Lower leg skin (tissue), 4 donors: ENCODE measurements at regions not wholly inside any gene's neighbourhood (a gene's known extent, or its start where the extent isn't known, plus 50 kb on each side); places are given as distances from the start of the nearest gene placed in this dataset.

Experiments used
- DNase-seq, 2 donors: peaks; one replicate each; pipeline ENCODE4 v3.0.0-alpha.2; 2019; ENCODE audit warnings: low spot score in 2 of 2
- H3K4me3 ChIP-seq: fragments of 200-600 bp; sonication (generic); 2 replicates; pipeline ENCODE4 v1.5.1; 2017; ENCODE audit warnings: mild to moderate bottlenecking, low read depth; ENCODE audit not compliant: poor library complexity, severe bottlenecking
- POLR2A ChIP-seq, 2 donors: fragments of 450-650 bp; IDR thresholded peaks; one replicate each; pipeline ENCODE4 v1.6.1; 2016 to 2017; ENCODE audit warnings: antibody characterized with exemption in 2 of 2, mild to moderate bottlenecking in 1 of 2, moderate library complexity in 1 of 2
- WGBS, 2 donors: methylation state at CpG; one replicate each; pipeline ENCODE4 v1.1.5; 2018; 5-methylcytosine and 5-hydroxymethylcytosine counted together
- intact Hi-C: fragments of 100-400 bp; cut with DNase I; formaldehyde crosslinking; loops from one replicate; pipeline ENCODE4 v1.15.0; 2023; ENCODE audit warnings: low total_unique reads
- TF ChIP-seq, protein P1 (sequence below), 3 donors: fragments of 450-650 bp; IDR thresholded peaks; one replicate each; pipeline ENCODE4 v1.5.1; 2016; ENCODE audit warnings: antibody characterized with exemption in 3 of 3, mild to moderate bottlenecking in 3 of 3, moderate library complexity in 2 of 3

DNA sequence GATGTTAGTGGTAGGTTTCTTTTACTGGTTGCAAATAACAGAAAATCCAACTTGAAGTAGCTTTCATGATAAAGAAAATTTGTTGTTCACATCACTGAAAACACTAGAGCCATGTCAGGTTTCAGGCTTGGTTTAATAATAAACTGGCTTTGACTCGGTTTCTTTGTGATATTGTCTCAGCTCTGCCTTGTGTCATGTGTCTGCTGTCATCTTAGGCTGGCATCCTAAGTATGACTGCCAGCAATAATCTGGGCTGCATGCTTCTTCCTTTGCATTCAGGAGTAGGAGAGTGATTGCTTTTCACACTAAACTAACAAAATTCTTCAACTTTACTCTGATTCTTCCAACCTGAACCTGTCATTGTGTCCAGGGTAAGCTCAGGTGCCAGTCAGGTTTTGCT, 474.0 kb upstream of the B3GALT2 start:
- WGBS, 2 donors: 60 to 71% methylated on average over 1 of the region's 1 CpG
- TF ChIP-seq POLR2A (IDR thresholded peaks at IDR 0.05): no peak
- TF ChIP-seq, protein P1, sequence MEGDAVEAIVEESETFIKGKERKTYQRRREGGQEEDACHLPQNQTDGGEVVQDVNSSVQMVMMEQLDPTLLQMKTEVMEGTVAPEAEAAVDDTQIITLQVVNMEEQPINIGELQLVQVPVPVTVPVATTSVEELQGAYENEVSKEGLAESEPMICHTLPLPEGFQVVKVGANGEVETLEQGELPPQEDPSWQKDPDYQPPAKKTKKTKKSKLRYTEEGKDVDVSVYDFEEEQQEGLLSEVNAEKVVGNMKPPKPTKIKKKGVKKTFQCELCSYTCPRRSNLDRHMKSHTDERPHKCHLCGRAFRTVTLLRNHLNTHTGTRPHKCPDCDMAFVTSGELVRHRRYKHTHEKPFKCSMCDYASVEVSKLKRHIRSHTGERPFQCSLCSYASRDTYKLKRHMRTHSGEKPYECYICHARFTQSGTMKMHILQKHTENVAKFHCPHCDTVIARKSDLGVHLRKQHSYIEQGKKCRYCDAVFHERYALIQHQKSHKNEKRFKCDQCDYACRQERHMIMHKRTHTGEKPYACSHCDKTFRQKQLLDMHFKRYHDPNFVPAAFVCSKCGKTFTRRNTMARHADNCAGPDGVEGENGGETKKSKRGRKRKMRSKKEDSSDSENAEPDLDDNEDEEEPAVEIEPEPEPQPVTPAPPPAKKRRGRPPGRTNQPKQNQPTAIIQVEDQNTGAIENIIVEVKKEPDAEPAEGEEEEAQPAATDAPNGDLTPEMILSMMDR (IDR thresholded peaks at IDR 0.05): no peak
- no peak for DNase-seq
- H3K4me3 ChIP-seq: no peak overlapping the region
- intact Hi-C loops: no loop called here

DNA sequence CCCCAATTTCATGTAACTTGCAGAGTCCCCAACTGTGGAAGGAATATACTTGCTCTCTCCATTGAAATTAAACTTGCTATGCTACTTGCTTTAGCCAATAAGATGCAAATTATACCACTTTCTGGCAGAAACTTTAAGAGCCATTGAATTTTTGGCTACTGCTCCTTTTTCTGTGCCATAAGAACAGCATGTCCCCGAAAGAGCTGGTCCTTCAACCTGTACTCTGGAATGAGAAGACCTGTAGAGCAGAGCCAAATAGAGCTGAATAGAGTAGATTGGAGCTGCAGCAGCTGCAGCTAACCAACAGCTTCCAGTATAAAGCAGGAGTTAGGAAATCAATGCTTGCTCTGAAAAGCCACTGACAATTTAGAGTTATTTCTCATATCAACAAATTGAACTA, 472.3 kb upstream of the B3GALT2 start:
- no peak overlapping the region for H3K4me3 ChIP-seq
- no peak for DNase-seq
- WGBS, 2 donors: 27 to 52% methylated on average over 1 of the region's 1 CpG
- intact Hi-C loops: no loop called here
- no peak for TF ChIP-seq POLR2A (IDR thresholded peaks at IDR 0.05)
- TF ChIP-seq, protein P1 (IDR thresholded peaks at IDR 0.05): no peak

DNA sequence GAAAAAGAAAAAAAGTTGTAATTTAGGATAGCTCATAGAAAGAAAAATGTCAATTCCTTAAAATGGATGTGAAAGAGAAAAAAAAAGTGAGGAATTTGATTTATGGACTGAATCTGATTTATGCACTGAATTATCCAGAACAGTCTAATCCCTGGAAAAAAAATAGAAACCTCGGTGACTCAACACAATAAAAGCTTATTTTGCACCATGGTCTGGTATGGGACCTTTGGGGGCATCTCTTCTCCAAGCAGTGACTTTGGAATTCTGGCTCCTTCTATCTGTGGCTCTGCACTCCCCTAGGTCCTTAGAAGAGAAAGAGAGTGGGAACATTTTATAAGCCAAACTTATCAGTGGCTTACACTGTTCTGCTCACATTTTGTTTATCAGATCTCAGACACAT, 471.7 kb upstream of the B3GALT2 start:
- TF ChIP-seq POLR2A (IDR thresholded peaks at IDR 0.05): no peak
- WGBS, 2 donors: 61 to 72% methylated on average over 1 of the region's 1 CpG
- intact Hi-C loops: no loop called here

DNA sequence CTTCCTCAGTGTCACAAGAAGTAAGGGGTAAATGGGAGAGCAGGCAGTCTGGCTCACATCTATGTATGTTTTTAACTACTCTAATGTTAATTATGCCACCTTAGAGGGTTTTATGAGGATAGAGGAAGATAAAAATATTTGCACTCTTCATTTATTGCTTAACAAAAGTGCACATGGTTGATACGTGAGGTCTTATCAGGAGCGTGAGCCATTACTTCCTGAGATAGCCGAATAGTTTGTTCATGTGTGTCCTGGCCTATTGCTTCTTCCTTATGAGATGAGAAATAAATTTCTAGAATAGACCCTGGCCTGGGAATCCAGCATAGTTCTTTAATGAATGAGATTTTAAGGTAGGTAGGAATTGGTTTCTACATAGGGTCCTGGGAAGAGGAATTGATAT, 471.1 kb upstream of the B3GALT2 start:
- DNase-seq: no peak
- intact Hi-C loops: no loop called here
- H3K4me3 ChIP-seq: no peak overlapping the region
- WGBS, 2 donors: 88 to 92% methylated on average over 3 of the region's 3 CpGs
- TF ChIP-seq, protein P1 (IDR thresholded peaks at IDR 0.05): no peak
- TF ChIP-seq POLR2A (IDR thresholded peaks at IDR 0.05): no peak

More for the DNA sequence above, 471.7 kb upstream of the B3GALT2 start:
- H3K4me3 ChIP-seq: no peak overlapping the region
- no peak for DNase-seq

DNA sequence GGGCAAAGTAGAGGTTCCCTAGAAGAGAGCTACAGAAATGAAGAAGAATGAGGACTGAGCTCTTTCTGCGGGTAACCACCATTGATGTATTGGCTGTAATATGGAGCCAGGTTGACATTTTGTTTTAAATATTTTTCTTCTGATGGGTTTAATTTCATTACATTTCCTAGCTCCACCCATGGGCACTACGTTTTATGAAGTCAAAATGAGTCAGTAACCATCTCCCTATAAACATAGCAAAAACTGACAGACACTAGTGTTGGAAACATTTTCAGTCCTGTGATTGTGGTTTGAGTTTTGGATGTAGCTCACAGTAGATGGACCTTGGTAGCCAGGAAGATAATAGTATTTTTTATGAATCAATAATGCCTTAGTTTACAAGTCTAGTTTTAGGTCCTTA, 470.4 kb upstream of the B3GALT2 start:
- 75 to 78% methylated on average over 2 of the region's 2 CpGs for WGBS, 2 donors
- no peak for TF ChIP-seq POLR2A (IDR thresholded peaks at IDR 0.05)
- no peak overlapping the region for H3K4me3 ChIP-seq
- intact Hi-C loops: no loop called here
- DNase-seq: no peak

DNA sequence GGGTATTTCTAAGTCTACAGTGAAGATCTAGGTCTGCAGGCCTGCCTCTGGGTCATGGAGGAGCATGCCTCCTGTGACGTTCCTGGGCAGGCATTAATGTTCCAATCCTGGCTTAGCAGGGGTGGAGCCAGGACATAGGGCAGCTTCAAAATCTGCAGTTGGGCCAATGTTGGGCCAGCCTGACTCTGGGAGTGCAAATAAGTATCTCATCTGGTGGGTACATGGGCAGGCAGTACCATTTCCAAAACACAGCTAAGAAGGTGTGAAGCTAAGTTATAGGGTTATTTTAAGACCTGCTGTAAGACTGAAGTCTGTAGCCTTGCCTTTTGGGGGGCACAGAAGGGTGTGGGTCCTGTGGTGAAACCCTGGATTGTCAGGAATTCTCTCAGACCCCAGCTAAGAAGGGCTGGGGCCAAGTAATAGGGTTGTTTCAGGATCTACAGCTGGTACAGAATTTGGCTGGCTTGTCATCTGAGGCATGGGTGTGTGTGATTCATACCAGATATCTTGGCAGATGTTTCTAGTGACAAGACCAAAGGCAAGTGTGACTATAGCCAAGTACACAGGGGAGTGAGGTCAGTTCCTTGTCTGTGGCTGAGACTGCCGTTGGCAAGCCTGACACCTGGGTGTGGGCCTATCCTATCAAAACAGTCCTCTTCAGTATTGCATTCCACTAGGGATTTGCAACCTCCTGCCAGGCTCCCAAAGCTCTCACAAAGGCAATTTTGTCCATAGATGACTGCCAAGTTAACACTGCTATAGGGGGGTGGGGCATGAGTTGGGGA, 468.7 kb upstream of the B3GALT2 start:
- no peak for TF ChIP-seq POLR2A (IDR thresholded peaks at IDR 0.05)
- TF ChIP-seq, protein P1 (IDR thresholded peaks at IDR 0.05): no peak
- DNase-seq: peak in 1 of 2 donors; percentile 19
- intact Hi-C loops: no loop called here
- no peak overlapping the region for H3K4me3 ChIP-seq
- WGBS, 2 donors: 56 to 57% methylated on average over 2 of the region's 2 CpGs

DNA sequence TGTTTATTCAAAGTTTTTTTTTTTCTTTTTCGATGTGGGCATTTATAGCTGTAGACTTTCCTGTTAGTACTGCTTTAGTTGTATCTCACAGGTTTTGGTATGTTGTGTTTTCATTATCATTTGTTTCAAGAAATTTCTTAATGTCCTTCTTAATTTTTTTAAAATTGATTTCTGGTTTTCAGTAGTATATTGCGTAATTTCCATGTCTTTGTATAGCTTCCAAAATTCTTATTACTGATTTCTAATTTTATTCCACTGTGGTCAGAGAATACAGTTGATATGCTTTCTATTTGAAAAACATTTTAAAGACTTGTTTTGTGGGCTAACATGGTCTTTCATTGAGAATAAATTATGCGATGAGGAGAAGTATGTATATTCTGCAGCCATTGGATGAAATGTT, 463.2 kb upstream of the B3GALT2 start:
- intact Hi-C loops: no loop called here
- no peak for DNase-seq
- TF ChIP-seq, protein P1 (IDR thresholded peaks at IDR 0.05): no peak
- no peak for TF ChIP-seq POLR2A (IDR thresholded peaks at IDR 0.05)
- 62 to 93% methylated on average over 3 of the region's 3 CpGs for WGBS, 2 donors
- no peak overlapping the region for H3K4me3 ChIP-seq
